IMR-90 (cell line): ENCODE measurements at regions not wholly inside any gene's neighbourhood (a gene's known extent, or its start where the extent isn't known, plus 50 kb on each side); places are given as distances from the start of the nearest gene placed in this dataset.

Source experiments
- ATAC-seq: fragments of 200-7000 bp; cut with Tn5 transposase; 2 replicates; pipeline ENCODE4 v1.9.1; 2020; ENCODE audit warnings: low read depth, mild to moderate bottlenecking, moderate library complexity
- BruUV-seq: library from RNA; stranded (reverse); fragments of 400-500 nt; replicated peaks from 2 replicates; lab custom pipeline; 2021; lab: Mats Ljungman, UMichigan
- CTCF ChIA-PET: fragments of 300-600 bp; formaldehyde crosslinking; extraction: SDS; loops from one replicate; lab custom pipeline; 2021; ENCODE audit warnings: antibody characterized with exemption; lab: Yijun Ruan, JAX
- POLR2A ChIA-PET: fragments of 300-600 bp; sonication (Branson Sonifier 250); formaldehyde crosslinking; loops from one replicate; lab custom pipeline; 2022; ENCODE audit warnings: antibody characterized with exemption; ENCODE audit not compliant: unreplicated experiment; lab: Charles Lee
- DNase-seq: peaks from one replicate; pipeline ENCODE4 v3.0.0; 2013
- H2AFZ ChIP-seq: replicated peaks from 2 replicates; pipeline ENCODE3; 2013; ENCODE audit warnings: low read length, mild to moderate bottlenecking; ENCODE audit not compliant: poor library complexity
- H2AK5ac ChIP-seq: 2 replicates; pipeline ENCODE4 v1.6.1; 2013; ENCODE audit warnings: low read depth, low read length, inconsistent platforms
- H2AK9ac ChIP-seq: replicated peaks from 2 replicates; pipeline ENCODE3; 2013; ENCODE audit warnings: mild to moderate bottlenecking, low read depth, low read length, moderate library complexity; ENCODE audit not compliant: poor library complexity
- H2BK120ac ChIP-seq: 2 replicates; pipeline ENCODE4 v1.6.1; 2013; ENCODE audit warnings: low read depth, low read length, inconsistent platforms
- H2BK15ac ChIP-seq: 3 replicates; pipeline ENCODE4 v1.6.1; 2013; ENCODE audit warnings: low read depth, low read length, inconsistent platforms
- H2BK20ac ChIP-seq: 2 replicates; pipeline ENCODE4 v1.6.1; 2013; ENCODE audit warnings: low read depth, mild to moderate bottlenecking, inconsistent platforms, low read length, moderate library complexity
- H2BK5ac ChIP-seq: 2 replicates; pipeline ENCODE4 v1.6.1; 2013; ENCODE audit warnings: mild to moderate bottlenecking, low read depth, low read length, inconsistent platforms; ENCODE audit not compliant: poor library complexity, severe bottlenecking
- H3K14ac ChIP-seq: replicated peaks from 2 replicates; pipeline ENCODE4 v1.6.1; 2013; ENCODE audit warnings: low read depth, low read length, inconsistent platforms
- H3K18ac ChIP-seq: 2 replicates; pipeline ENCODE4 v1.6.1; 2013; ENCODE audit warnings: low read depth, low read length, control low read depth
- H3K23ac ChIP-seq: 2 replicates; pipeline ENCODE4 v1.6.1; 2013; ENCODE audit warnings: low read depth, low read length, inconsistent platforms
- H3K27ac ChIP-seq: 2 replicates; pipeline ENCODE4 v1.5.1; 2013; ENCODE audit warnings: mild to moderate bottlenecking, control low read depth, low read length; ENCODE audit not compliant: insufficient read depth
- H3K27me3 ChIP-seq: 2 replicates; pipeline ENCODE4 v1.6.1; 2013; ENCODE audit warnings: low read length; ENCODE audit not compliant: control insufficient read depth, insufficient read depth
- H3K36me3 ChIP-seq: 2 replicates; pipeline ENCODE4 v1.6.1; 2013; ENCODE audit warnings: low read length, mixed read lengths; ENCODE audit not compliant: control insufficient read depth, insufficient read depth
- H3K4ac ChIP-seq: 2 replicates; pipeline ENCODE4 v1.6.1; 2013; ENCODE audit warnings: low read depth, low read length, inconsistent platforms
- H3K4me1 ChIP-seq: 2 replicates; pipeline ENCODE4 v1.6.1; 2013; ENCODE audit warnings: low read length, mixed read lengths; ENCODE audit not compliant: control insufficient read depth, insufficient read depth
- H3K4me2 ChIP-seq: 2 replicates; pipeline ENCODE4 v1.6.1; 2013; ENCODE audit warnings: low read depth, mild to moderate bottlenecking, control low read depth, low read length, moderate library complexity
- H3K4me3 ChIP-seq: 2 replicates; pipeline ENCODE4 v1.5.1; 2013; ENCODE audit warnings: low read depth, mild to moderate bottlenecking, control low read depth, low read length, moderate library complexity; ENCODE audit not compliant: insufficient read depth
- H3K56ac ChIP-seq: 2 replicates; pipeline ENCODE4 v1.6.1; 2013; ENCODE audit warnings: low read length, inconsistent platforms; ENCODE audit not compliant: insufficient read depth; ENCODE audit errors: extremely low read depth
- H3K79me1 ChIP-seq, 2 experiments: 2 replicates each; pipeline ENCODE4 v1.6.1; 2013; ENCODE audit warnings: low read length in 2 of 2, inconsistent platforms in 1 of 2, low read depth in 1 of 2
- H3K9ac ChIP-seq: 2 replicates; pipeline ENCODE4 v1.6.1; 2013; ENCODE audit warnings: low read depth, low read length, control low read depth
- H3K9me1 ChIP-seq: 2 replicates; pipeline ENCODE4 v1.6.1; 2013; ENCODE audit warnings: low read length, inconsistent platforms; ENCODE audit not compliant: insufficient read depth
- H3K9me3 ChIP-seq: 2 replicates; pipeline ENCODE4 v1.6.1; 2013; ENCODE audit warnings: low read length; ENCODE audit not compliant: control insufficient read depth, insufficient read depth
- H4K20me1 ChIP-seq: 2 replicates; pipeline ENCODE4 v1.6.1; 2013; ENCODE audit warnings: low read length, inconsistent platforms; ENCODE audit not compliant: insufficient read depth
- H4K5ac ChIP-seq: 2 replicates; pipeline ENCODE4 v1.6.1; 2013; ENCODE audit warnings: mild to moderate bottlenecking, low read depth, low read length, control low read depth
- H4K8ac ChIP-seq, 2 experiments: 2 replicates each; pipeline ENCODE4 v1.6.1; 2013; ENCODE audit warnings: low read depth in 2 of 2, low read length in 2 of 2, control low read depth in 1 of 2, inconsistent platforms in 1 of 2
- H4K91ac ChIP-seq: 2 replicates; pipeline ENCODE4 v1.6.1; 2013; ENCODE audit warnings: low read depth, low read length, inconsistent platforms; ENCODE audit not compliant: insufficient read depth
- FOS ChIP-seq: fragments of 150-350 bp; IDR thresholded peaks from 2 replicates; pipeline ENCODE4 v1.6.1; 2016; ENCODE audit warnings: low read depth, low read length
- MAZ ChIP-seq: IDR thresholded peaks from 2 replicates; pipeline ENCODE4 v1.6.1; 2012; ENCODE audit warnings: low read depth, mild to moderate bottlenecking, low read length, improper control_type of control experiment, moderate library complexity, borderline replicate concordance
- NFE2L2 ChIP-seq: fragments of 150-350 bp; IDR thresholded peaks from 2 replicates; pipeline ENCODE4 v1.6.1; 2016; ENCODE audit warnings: low read depth, mild to moderate bottlenecking, low read length
- RAD21 ChIP-seq: IDR thresholded peaks from 2 replicates; pipeline ENCODE4 v1.6.1; 2012; ENCODE audit warnings: low read length, improper control_type of control experiment
- RFX5 ChIP-seq: IDR thresholded peaks from 2 replicates; pipeline ENCODE4 v1.8.0; 2012; ENCODE audit warnings: low read depth, mild to moderate bottlenecking, low read length, moderate library complexity
- SMC3 ChIP-seq: fragments of 150-350 bp; IDR thresholded peaks from 2 replicates; pipeline ENCODE4 v1.6.1; 2016; ENCODE audit warnings: low read depth, mild to moderate bottlenecking, antibody characterized with exemption, low read length, moderate library complexity
- WGBS, 2 experiments: methylation state at CpG; one replicate each; pipeline versions ENCODE4 v1.1.5 to v1.1.7; 2013; ENCODE audit warnings: missing lambda C conversion rate in 2 of 2; ENCODE audit not compliant: insufficient read length in 1 of 2; ENCODE audit errors: extremely low coverage in 2 of 2; 5-methylcytosine and 5-hydroxymethylcytosine counted together
- dilution Hi-C: fragments of 300-500 bp; cut with HindIII; formaldehyde crosslinking; loops from one replicate; pipeline ENCODE4 v1.14.3; 2018; ENCODE audit warnings: low sequenced_read_pairs; ENCODE audit not compliant: unreplicated experiment
- in situ Hi-C: fragments of 300-500 bp; cut with MboI; formaldehyde crosslinking; loops from 3 replicates; pipeline ENCODE4 v1.14.3; 2019; ENCODE audit warnings: low sequenced_read_pairs, inconsistent platforms, mixed read lengths
- intact Hi-C: fragments of 100-400 bp; cut with micrococcal nuclease; formaldehyde crosslinking; loops from 2 replicates; pipeline ENCODE4 v1.10.0; 2022
- TF ChIP-seq, protein P1 (sequence below): conservative IDR thresholded peaks from 2 replicates; pipeline ENCODE4 v1.5.1; 2012; ENCODE audit warnings: mild to moderate bottlenecking, low read depth, low read length, improper control_type of control experiment

DNA sequence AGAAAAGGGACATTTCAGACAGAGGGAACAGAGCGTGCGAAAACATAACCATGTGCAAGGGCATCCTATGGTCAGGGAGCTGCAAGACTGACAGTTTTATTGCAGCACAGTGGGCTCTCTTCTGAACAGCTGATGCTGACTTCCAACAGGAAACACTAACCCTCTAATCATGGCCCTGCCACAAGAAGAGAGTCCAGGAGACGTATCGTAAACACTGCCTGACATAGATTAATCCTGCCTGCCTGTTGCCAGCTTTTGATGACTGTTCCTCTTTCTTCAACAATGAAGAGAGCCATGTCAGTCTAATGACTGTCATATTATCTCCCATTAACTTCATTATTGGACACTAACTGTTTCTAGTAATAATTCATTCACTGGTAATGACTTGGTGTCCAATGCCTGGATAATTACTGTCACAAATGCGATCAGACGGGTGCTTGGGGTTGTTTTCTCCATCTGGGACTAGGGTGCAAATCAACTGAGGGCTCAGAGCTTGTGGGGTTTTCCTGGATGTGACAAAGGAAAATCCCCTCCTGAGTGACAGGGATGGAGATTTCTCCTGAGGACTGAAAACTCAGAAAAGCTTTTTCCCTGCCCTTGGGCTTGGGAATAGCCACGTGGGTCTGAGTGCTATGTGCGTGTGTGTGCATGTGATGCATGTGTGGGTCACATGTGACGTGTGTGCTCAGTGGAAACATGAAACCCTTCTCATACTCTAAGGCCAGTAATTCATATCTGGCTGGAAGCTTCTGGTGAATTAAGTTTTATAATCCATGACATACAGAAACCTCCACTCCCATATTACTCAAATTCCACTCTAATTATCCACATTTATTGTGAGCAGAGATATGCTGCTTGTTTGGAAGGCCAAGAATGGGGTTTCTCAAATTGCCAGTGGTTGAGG is 144.0 kb upstream of the PLXNA2 start:
- H3K14ac ChIP-seq: no peak overlapping the region
- no peak overlapping the region for H4K8ac ChIP-seq
- H3K9ac ChIP-seq: no peak overlapping the region
- H4K91ac ChIP-seq: no peak overlapping the region
- 20% methylated on average over 2 of the region's 9 CpGs; no CpG with 5 or more reads in 1 of the 2 experiments for WGBS, 2 experiments
- H2AFZ ChIP-seq: no peak overlapping the region
- in situ Hi-C loops: no loop called here
- BruUV-seq: no TSS peak
- CTCF ChIA-PET: no interaction called here
- H3K27me3 ChIP-seq: no peaks in the 10 kb centered on the region
- H3K56ac ChIP-seq: no peak overlapping the region
- no peaks in the 10 kb centered on the region for H3K4me1 ChIP-seq
- H2BK5ac ChIP-seq: no peak overlapping the region
- H2AK5ac ChIP-seq: no peak overlapping the region
- H3K4me2 ChIP-seq: no peak overlapping the region
- no peak overlapping the region for H2BK15ac ChIP-seq
- H4K20me1 ChIP-seq: no peaks in the 10 kb centered on the region
- no peak overlapping the region for H4K5ac ChIP-seq
- no peaks in the 10 kb centered on the region for H3K9me3 ChIP-seq
- no peak overlapping the region for H2BK120ac ChIP-seq
- H3K36me3 ChIP-seq: no peaks in the 10 kb centered on the region
- no peaks in the 10 kb centered on the region for H3K79me1 ChIP-seq
- no peak overlapping the region for H3K18ac ChIP-seq
- no peak for DNase-seq
- dilution Hi-C loops: no loop called here
- H3K4me3 ChIP-seq: no peak overlapping the region
- H2BK20ac ChIP-seq: no peak overlapping the region
- POLR2A ChIA-PET: no interaction called here
- TF ChIP-seq RAD21 (no peak), NFE2L2 (no peak), FOS (no peak), MAZ (no peak), SMC3 (no peak), RFX5 (no peak)
- TF ChIP-seq, protein P1, sequence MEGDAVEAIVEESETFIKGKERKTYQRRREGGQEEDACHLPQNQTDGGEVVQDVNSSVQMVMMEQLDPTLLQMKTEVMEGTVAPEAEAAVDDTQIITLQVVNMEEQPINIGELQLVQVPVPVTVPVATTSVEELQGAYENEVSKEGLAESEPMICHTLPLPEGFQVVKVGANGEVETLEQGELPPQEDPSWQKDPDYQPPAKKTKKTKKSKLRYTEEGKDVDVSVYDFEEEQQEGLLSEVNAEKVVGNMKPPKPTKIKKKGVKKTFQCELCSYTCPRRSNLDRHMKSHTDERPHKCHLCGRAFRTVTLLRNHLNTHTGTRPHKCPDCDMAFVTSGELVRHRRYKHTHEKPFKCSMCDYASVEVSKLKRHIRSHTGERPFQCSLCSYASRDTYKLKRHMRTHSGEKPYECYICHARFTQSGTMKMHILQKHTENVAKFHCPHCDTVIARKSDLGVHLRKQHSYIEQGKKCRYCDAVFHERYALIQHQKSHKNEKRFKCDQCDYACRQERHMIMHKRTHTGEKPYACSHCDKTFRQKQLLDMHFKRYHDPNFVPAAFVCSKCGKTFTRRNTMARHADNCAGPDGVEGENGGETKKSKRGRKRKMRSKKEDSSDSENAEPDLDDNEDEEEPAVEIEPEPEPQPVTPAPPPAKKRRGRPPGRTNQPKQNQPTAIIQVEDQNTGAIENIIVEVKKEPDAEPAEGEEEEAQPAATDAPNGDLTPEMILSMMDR: no peak
- H3K9me1 ChIP-seq: no peaks in the 10 kb centered on the region
- no peak overlapping the region for H3K4ac ChIP-seq
- no peak for ATAC-seq
- no peak overlapping the region for H2AK9ac ChIP-seq
- intact Hi-C loops: no loop called here
- no peak overlapping the region for H3K27ac ChIP-seq
- H3K23ac ChIP-seq: no peak overlapping the region
